Prostate gland (tissue), 2 donors: ENCODE measurements at regions not wholly inside any gene's neighbourhood (a gene's known extent, or its start where the extent isn't known, plus 50 kb on each side); places are given as distances from the start of the nearest gene placed in this dataset.

Experiments used
- DNase-seq: peaks from one replicate; pipeline ENCODE4 v3.0.0-alpha.2; 2019; ENCODE audit warnings: low spot score
- H3K27ac ChIP-seq, 2 donors: fragments of 200-600 bp; sonication (generic); 2 replicates each; pipeline ENCODE4 v1.5.1; 2017 to 2019
- H3K27me3 ChIP-seq: fragments of 200-600 bp; sonication (generic); replicated peaks from 2 replicates; pipeline ENCODE4 v1.5.1; 2019; ENCODE audit not compliant: insufficient read depth
- H3K36me3 ChIP-seq, 2 donors: fragments of 200-600 bp; sonication (generic); 1 replicate in 1 of 2; 2 replicates in 1 of 2; pipeline versions ENCODE4 v1.5.1 to v1.8.1; 2017 to 2019
- H3K4me1 ChIP-seq: fragments of 200-600 bp; sonication (generic); replicated peaks from 2 replicates; pipeline ENCODE4 v1.5.1; 2019
- H3K4me3 ChIP-seq, 2 donors: fragments of 200-600 bp; sonication (generic); 2 replicates each; pipeline ENCODE4 v1.5.1; 2017 to 2019
- H3K9me3 ChIP-seq: fragments of 200-600 bp; sonication (generic); 2 replicates; pipeline ENCODE4 v1.5.1; 2017
- POLR2A ChIP-seq: fragments of 450-650 bp; IDR thresholded peaks from one replicate; pipeline ENCODE4 v1.6.1; 2016; ENCODE audit warnings: antibody characterized with exemption, mild to moderate bottlenecking
- POLR2AphosphoS5 ChIP-seq: sonication (generic); formaldehyde crosslinking; IDR thresholded peaks from one replicate; pipeline ENCODE4 v1.6.1; 2017; ENCODE audit warnings: antibody characterized with exemption
- WGBS: methylation state at CpG from one replicate; pipeline ENCODE4 v1.1.5; 2018; 5-methylcytosine and 5-hydroxymethylcytosine counted together
- intact Hi-C: fragments of 100-400 bp; cut with DNase I; formaldehyde crosslinking; loops from one replicate; pipeline ENCODE4 v1.14.2; 2022
- TF ChIP-seq, protein P1 (sequence below), 4 experiments: fragments of 200-600 bp in 2 of 4; fragments of 450-650 bp in 2 of 4; sonication (generic) in 2 of 4; IDR thresholded peaks; 1 replicate in 3 of 4; 2 replicates in 1 of 4; pipeline ENCODE4 v1.5.1; 2016 to 2019; ENCODE audit warnings: antibody characterized with exemption in 4 of 4, mild to moderate bottlenecking in 2 of 4, moderate library complexity in 2 of 4

DNA sequence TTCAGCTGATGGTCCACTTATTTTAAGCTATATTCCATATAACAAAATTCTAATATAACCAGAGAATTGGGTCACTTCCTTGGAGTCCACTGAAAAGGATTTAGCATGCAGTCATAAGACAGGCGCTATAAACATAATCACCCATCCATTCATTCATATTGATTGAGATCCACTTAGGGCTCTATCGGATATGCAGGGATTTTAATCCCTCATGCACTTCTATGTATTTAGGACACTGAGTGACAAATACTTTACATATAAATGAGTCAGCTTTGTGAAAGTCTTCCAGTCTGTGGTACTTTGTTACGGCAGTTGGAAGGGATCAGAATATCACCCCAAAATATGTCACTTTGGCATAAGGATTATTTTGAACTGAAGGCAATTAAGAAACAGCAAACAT, 127.3 kb upstream of the ZNF608 start:
- Histone ChIP-seq H3K27me3 (no peaks in the 10 kb centered on the region), H3K4me1 (no peaks in the 10 kb centered on the region), H3K9me3 (no peaks in the 10 kb centered on the region), H3K27ac (no peak overlapping the region), H3K4me3 (no peak overlapping the region), H3K36me3 (no peaks in the 10 kb centered on the region)
- DNase-seq: no peak
- intact Hi-C loops: no loop called here
- 95% methylated on average over 3 of the region's 3 CpGs for WGBS
- TF ChIP-seq POLR2AphosphoS5 (no peak), POLR2A (no peak)
- TF ChIP-seq, protein P1, sequence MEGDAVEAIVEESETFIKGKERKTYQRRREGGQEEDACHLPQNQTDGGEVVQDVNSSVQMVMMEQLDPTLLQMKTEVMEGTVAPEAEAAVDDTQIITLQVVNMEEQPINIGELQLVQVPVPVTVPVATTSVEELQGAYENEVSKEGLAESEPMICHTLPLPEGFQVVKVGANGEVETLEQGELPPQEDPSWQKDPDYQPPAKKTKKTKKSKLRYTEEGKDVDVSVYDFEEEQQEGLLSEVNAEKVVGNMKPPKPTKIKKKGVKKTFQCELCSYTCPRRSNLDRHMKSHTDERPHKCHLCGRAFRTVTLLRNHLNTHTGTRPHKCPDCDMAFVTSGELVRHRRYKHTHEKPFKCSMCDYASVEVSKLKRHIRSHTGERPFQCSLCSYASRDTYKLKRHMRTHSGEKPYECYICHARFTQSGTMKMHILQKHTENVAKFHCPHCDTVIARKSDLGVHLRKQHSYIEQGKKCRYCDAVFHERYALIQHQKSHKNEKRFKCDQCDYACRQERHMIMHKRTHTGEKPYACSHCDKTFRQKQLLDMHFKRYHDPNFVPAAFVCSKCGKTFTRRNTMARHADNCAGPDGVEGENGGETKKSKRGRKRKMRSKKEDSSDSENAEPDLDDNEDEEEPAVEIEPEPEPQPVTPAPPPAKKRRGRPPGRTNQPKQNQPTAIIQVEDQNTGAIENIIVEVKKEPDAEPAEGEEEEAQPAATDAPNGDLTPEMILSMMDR (IDR thresholded peaks at IDR 0.05): no peak

DNA sequence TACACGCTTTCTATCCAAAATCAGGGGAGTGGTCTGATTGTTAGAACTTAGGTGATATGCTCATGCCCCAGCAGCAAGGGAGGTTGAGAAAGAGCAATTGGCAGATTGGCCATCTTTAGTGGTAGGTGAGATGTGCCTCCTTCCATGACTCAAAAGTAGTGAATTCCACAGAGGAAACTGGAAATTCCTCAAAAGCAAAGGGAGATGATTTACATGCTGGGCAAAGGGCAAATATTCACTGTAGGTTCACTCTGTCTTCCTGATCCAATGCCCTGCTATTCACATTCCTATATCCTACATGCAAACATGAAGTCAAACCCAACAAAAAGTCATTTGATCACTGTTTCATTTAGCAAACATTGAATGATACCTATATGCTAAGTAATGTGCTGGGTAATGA, 130.1 kb upstream of the ZNF608 start:
- no peaks in the 10 kb centered on the region for H3K9me3 ChIP-seq
- intact Hi-C loops: no loop called here
- TF ChIP-seq POLR2A (no peak), POLR2AphosphoS5 (no peak)
- TF ChIP-seq, protein P1 (IDR thresholded peaks at IDR 0.05): no peak
- H3K4me3 ChIP-seq: no peak overlapping the region
- H3K36me3 ChIP-seq: no peaks in the 10 kb centered on the region
- H3K27ac ChIP-seq: no peak overlapping the region
- no peak for DNase-seq
- H3K27me3 ChIP-seq: no peaks in the 10 kb centered on the region
- 96% methylated on average over 1 of the region's 1 CpG for WGBS
- no peaks in the 10 kb centered on the region for H3K4me1 ChIP-seq

DNA sequence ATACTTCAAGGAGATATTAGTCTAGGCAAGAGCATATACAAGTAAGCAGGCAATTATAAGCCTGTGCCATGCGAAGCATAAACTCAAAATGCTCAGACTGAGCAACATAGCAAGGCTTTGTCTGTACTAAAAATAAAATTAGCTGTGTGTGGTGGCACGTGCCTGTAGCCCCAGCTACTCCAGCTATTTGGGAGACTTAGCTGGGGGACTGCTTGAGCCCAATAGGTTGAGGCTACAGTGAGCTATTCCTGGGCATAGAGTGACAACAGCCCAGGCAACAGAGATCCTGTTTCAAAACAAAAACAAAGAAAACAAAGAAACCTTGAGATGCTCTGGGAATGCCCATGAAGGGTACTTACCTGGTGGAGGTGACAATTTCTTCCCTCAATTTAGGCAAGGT, 130.5 kb upstream of the ZNF608 start:
- no peak overlapping the region for H3K4me3 ChIP-seq
- H3K27me3 ChIP-seq: no peaks in the 10 kb centered on the region
- 93% methylated on average over 2 of the region's 2 CpGs for WGBS
- TF ChIP-seq POLR2AphosphoS5 (no peak), POLR2A (no peak)
- TF ChIP-seq, protein P1 (IDR thresholded peaks at IDR 0.05): no peak
- DNase-seq: no peak
- no peaks in the 10 kb centered on the region for H3K9me3 ChIP-seq
- H3K27ac ChIP-seq: no peak overlapping the region
- H3K4me1 ChIP-seq: no peaks in the 10 kb centered on the region
- H3K36me3 ChIP-seq: no peaks in the 10 kb centered on the region
- intact Hi-C loops: no loop called here

DNA sequence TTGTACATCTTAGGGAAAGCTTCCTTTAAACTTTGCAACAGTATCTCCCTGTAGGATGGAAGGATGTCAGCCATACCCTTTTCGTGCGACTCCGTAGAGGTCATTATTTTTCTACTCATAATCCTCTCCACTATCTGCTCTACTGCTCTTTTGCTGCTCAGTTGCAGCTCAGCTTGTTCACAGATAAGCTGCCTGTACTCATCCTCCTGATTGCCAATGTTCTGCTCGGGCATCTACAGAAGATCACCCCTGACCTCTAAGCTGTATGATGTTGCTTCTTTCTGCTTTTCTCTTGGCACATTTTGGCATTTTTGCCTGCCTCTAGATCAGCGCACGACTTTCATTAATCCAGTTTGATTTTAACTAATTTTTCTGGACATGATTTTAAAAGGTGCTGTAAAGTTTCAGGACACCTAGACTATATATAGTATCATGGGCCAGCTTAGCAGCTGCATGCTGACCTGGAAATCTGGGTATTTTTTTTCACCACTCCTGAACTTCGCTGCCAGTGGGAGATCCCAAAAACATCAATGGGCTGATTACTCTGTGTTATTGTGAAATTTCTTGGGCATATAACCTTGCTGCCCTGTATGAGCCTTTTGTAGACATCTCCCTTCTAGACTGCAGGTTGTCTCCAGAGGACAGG, 131.2 kb upstream of the ZNF608 start:
- no peak for DNase-seq
- Histone ChIP-seq H3K27ac (no peak overlapping the region), H3K4me3 (no peak overlapping the region), H3K36me3 (no peaks in the 10 kb centered on the region), H3K9me3 (no peaks in the 10 kb centered on the region), H3K4me1 (no peaks in the 10 kb centered on the region), H3K27me3 (no peaks in the 10 kb centered on the region)
- TF ChIP-seq POLR2A (no peak), POLR2AphosphoS5 (no peak)
- TF ChIP-seq, protein P1 (IDR thresholded peaks at IDR 0.05): no peak
- 96% methylated on average over 7 of the region's 7 CpGs for WGBS
- intact Hi-C loops: no loop called here

DNA sequence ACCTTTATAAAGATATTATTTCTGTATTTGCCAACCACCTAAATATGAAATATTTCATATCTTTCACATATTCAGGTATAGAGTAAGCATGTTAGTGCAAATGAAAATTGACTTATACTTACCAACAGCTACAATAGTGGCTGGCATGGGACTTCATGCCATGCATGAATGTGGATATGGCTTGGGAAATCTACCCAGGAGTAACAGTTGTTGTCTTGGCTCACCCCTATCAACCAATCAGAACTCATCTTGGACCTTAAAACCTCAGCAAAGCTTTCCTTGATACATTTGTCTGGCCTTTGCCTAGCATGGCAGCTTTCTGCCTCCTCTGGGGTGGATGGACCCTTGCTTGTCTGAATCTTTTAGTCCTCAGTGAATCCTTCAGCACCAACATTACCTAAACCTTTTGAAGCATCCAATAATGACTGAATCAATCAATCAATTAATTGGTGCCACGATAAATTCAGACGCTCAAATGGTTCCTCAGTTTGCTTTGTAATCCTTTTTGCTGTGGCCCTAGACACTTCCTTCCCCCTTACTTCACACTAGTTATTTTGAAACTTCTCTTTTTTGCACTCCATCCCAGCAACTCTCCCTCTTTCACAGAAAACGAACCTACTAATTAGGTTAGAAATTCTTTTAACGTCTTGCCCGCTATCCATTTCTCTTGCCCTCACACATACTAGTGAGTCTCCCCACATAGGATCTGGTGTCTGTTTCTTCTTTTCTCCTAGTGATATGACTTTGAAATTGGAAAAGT, 132.3 kb upstream of the ZNF608 start:
- DNase-seq: no peak
- Histone ChIP-seq H3K27me3 (no peaks in the 10 kb centered on the region), H3K4me3 (no peak overlapping the region), H3K36me3 (no peaks in the 10 kb centered on the region), H3K4me1 (no peaks in the 10 kb centered on the region), H3K9me3 (no peaks in the 10 kb centered on the region), H3K27ac (no peak overlapping the region)
- TF ChIP-seq, protein P1 (IDR thresholded peaks at IDR 0.05): no peak
- TF ChIP-seq POLR2A: no peak
- TF ChIP-seq POLR2AphosphoS5: no peak
- WGBS: 91% methylated on average over 5 of the region's 5 CpGs
- intact Hi-C loops: no loop called here
